SW480 (cell line): ENCODE measurements at regions not wholly inside any gene's neighbourhood (a gene's known extent, or its start where the extent isn't known, plus 50 kb on each side); places are given as distances from the start of the nearest gene placed in this dataset.

ENCODE experiments used
- DNase-seq: peaks from one replicate; pipeline ENCODE4 v3.0.0-alpha.2; 2016; ENCODE audit warnings: low spot score

GRCh38 chr10:83935339-83935736 is 204.0 kb upstream of the GHITM start:
- no peak for DNase-seq

- DNase-seq, result no peak
Measured at GRCh38 chr10:83935911-83936310, 203.4 kb upstream of the GHITM start.

- DNase-seq, result no peak
Measured at GRCh38 chr10:83937161-83937560, 202.1 kb upstream of the GHITM start.

GRCh38 chr10:83937826-83938225 is 201.5 kb upstream of the GHITM start:
- no peak for DNase-seq

GRCh38 chr10:83941189-83941588 is 198.1 kb upstream of the GHITM start:
- no peak for DNase-seq

GRCh38 chr10:83942410-83942809 is 196.9 kb upstream of the GHITM start:
- no peak for DNase-seq

GRCh38 chr10:83943049-83943448 is 196.3 kb upstream of the GHITM start:
- no peak for DNase-seq

GRCh38 chr10:83943920-83944319 is 195.4 kb upstream of the GHITM start:
- no peak for DNase-seq

GRCh38 chr10:83945982-83946718 is 193.2 kb upstream of the GHITM start:
- no peak for DNase-seq

GRCh38 chr10:83952314-83952713 is 187.0 kb upstream of the GHITM start:
- no peak for DNase-seq

- DNase-seq, result no peak
Measured at GRCh38 chr10:83953589-83953988, 185.7 kb upstream of the GHITM start.

- DNase-seq, result no peak
Measured at GRCh38 chr10:83954193-83954799, 185.0 kb upstream of the GHITM start.

GRCh38 chr10:83955406-83955805 is 183.9 kb upstream of the GHITM start:
- DNase-seq, result no peak

- no peak for DNase-seq
Measured at GRCh38 chr10:83957168-83957947, 182.0 kb upstream of the GHITM start.

GRCh38 chr10:83959328-83959727 is 180.0 kb upstream of the GHITM start:
- DNase-seq, result no peak

GRCh38 chr10:83960125-83960524 is 179.2 kb upstream of the GHITM start:
- DNase-seq, result no peak

GRCh38 chr10:83961620-83962019 is 177.7 kb upstream of the GHITM start:
- no peak for DNase-seq

GRCh38 chr10:83963446-83963845 is 175.9 kb upstream of the GHITM start:
- DNase-seq, result no peak

- no peak for DNase-seq
Measured at GRCh38 chr10:83965473-83965872, 173.8 kb upstream of the GHITM start.

- DNase-seq, result no peak
Measured at GRCh38 chr10:83968052-83968451, 171.3 kb upstream of the GHITM start.

GRCh38 chr10:83978681-83979383 is 160.5 kb upstream of the GHITM start:
- DNase-seq, result no peak

GRCh38 chr10:83982812-83983211 is 156.5 kb upstream of the GHITM start:
- no peak for DNase-seq
